ENCODE measurements at regions not wholly inside any gene's neighbourhood (a gene's known extent, or its start where the extent isn't known, plus 50 kb on each side); places are given as distances from the start of the nearest gene placed in this dataset.
A peak's percentile ranks its signal among the peaks of the same experiment; 100 is the strongest.

- TF ChIP-seq CTCF (conservative IDR thresholded peaks at IDR 0.05; ENCODE audit: low read depth, low read length) = no peak
- no peak overlapping the region for H3K4me3 ChIP-seq (ENCODE audit: low read depth, low read length)
- DNase-seq (ENCODE audit: low read depth) = no peak
Measured at GRCh38 chr7:114051871-114052331, 133.1 kb upstream of the PPP1R3A start.

GRCh38 chr7:114050571-114050970 is 131.8 kb upstream of the PPP1R3A start:
- DNase-seq (ENCODE audit: low read depth) = no peak
- H3K4me3 ChIP-seq (ENCODE audit: low read depth, low read length) = no peak overlapping the region
- no peak for TF ChIP-seq CTCF (conservative IDR thresholded peaks at IDR 0.05; ENCODE audit: low read depth, low read length)

- DNase-seq (ENCODE audit: low read depth) = peak; percentile 38
- H3K4me3 ChIP-seq (ENCODE audit: low read depth, low read length) = peak overlapping the region; percentile 25
- no peak for TF ChIP-seq CTCF (conservative IDR thresholded peaks at IDR 0.05; ENCODE audit: low read depth, low read length)
Measured at GRCh38 chr7:114048386-114049235, 129.8 kb upstream of the PPP1R3A start.

- peak overlapping the region; percentile 25 for H3K4me3 ChIP-seq (ENCODE audit: low read depth, low read length)
- no peak for TF ChIP-seq CTCF (conservative IDR thresholded peaks at IDR 0.05; ENCODE audit: low read depth, low read length)
- peak; percentile 80 for DNase-seq (ENCODE audit: low read depth)
Measured at GRCh38 chr7:114047889-114048288, 129.1 kb upstream of the PPP1R3A start.

- H3K4me3 ChIP-seq (ENCODE audit: low read depth, low read length) = no peak overlapping the region
- no peak for TF ChIP-seq CTCF (conservative IDR thresholded peaks at IDR 0.05; ENCODE audit: low read depth, low read length)
Measured at GRCh38 chr7:114033475-114033874, 114.7 kb upstream of the PPP1R3A start.

GRCh38 chr7:114026486-114027089 is 107.8 kb upstream of the PPP1R3A start:
- peak; percentile 62 for TF ChIP-seq CTCF (conservative IDR thresholded peaks at IDR 0.05; ENCODE audit: low read depth, low read length)
- peak; percentile 23 for DNase-seq (ENCODE audit: low read depth)
- H3K4me3 ChIP-seq (ENCODE audit: low read depth, low read length) = no peak overlapping the region

More at GRCh38 chr7:114033475-114033874, 114.7 kb upstream of the PPP1R3A start:
- DNase-seq (ENCODE audit: low read depth) = no peak
